Medulla oblongata (tissue), 1 donor: ENCODE measurements at regions not wholly inside any gene's neighbourhood (a gene's known extent, or its start where the extent isn't known, plus 50 kb on each side); places are given as distances from the start of the nearest gene placed in this dataset.

Experiments used
- DNase-seq: peaks from one replicate; pipeline ENCODE4 v3.0.0-alpha.2; 2015; ENCODE audit errors: extremely low spot score

DNA sequence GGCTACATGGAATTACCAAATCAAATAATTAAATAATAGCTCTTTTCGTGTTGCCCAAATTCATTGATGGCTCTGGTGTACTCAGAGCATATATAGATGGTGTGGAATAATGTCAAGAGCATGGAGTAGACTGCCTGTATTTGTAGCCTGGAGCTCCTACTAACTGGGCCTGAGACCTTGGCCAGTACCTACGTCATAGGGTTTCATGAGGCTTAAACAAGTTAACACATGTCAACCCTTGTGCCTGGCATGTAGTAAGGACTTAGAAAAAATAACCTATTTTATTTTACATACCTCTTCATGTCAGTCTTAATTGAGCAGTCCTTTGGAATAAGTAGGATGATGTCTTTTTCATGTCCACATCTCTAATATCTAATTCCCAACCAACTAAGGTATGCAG lies 223.7 kb upstream of the DPH6 start:
- DNase-seq, result no peak

GRCh38 chr15:35771746-35772442 lies 225.9 kb upstream of the DPH6 start:
- DNase-seq, result no peak

GRCh38 chr15:35774653-35775052 lies 228.7 kb upstream of the DPH6 start:
- no peak for DNase-seq

DNA sequence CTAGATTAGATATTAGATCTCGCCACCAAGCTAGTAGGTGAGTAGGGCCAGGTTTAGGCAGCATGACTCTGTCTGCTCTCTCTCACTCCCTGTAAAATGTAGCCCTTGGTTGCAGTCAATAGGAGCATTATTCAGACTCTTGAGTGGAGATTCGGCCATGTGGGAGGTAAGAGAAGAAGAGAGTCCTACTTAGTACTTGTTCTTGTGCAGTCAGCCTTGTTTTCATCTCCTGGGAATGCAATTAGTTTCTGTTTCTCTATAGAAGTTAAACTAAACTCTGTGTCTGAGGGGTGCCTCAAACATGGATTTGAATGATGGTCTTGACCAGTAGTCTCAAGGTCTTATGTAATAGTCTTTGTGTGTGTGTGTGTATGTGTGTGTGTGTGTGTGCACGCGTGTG lies 229.5 kb upstream of the DPH6 start:
- DNase-seq, result no peak

GRCh38 chr15:35777061-35777460 lies 231.1 kb upstream of the DPH6 start:
- DNase-seq, result no peak

GRCh38 chr15:35783203-35783602 lies 237.2 kb upstream of the DPH6 start:
- no peak for DNase-seq

- DNase-seq, result peak; percentile 8
Measured at GRCh38 chr15:35784745-35785144, 238.8 kb upstream of the DPH6 start.

GRCh38 chr15:35810007-35810406 lies 264.0 kb upstream of the DPH6 start:
- no peak for DNase-seq

DNA sequence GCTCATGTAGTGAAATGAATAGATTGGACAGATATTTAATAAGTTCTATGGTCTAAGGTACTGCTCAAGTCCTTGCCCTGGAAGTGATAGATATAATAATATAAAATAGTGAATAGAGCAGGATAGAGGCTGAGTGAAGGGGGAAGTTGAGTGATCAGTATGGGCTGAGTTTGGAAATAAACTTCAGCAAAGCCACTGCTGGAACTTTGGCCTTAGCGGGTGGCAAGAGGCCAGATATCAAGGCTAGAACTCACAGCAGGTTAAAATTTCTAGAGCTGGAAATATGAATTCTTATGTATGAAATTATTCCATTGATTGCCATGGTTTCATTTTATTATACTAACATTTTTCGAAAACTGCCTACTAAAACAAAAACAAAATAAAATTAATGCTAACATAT lies 267.6 kb upstream of the DPH6 start:
- DNase-seq, result no peak

DNA sequence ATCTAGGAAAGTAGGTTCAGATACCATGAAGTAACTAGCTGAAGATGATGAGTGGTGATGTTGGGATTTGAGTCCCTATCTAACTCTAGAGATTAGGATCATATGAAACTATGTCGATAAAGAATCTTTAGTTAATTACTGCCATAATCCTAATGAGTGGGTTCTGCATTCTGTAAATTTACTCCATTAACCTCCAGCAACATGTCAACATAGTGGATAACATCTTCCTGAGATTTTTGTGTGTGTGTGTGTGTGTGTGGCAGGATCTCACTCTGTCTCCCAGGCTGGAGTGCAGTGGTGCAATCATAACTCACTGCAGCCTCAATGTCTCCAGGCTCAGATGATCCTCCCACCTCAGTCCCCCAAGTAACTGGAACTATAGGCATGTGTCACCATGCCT lies 272.9 kb upstream of the DPH6 start:
- no peak for DNase-seq

DNA sequence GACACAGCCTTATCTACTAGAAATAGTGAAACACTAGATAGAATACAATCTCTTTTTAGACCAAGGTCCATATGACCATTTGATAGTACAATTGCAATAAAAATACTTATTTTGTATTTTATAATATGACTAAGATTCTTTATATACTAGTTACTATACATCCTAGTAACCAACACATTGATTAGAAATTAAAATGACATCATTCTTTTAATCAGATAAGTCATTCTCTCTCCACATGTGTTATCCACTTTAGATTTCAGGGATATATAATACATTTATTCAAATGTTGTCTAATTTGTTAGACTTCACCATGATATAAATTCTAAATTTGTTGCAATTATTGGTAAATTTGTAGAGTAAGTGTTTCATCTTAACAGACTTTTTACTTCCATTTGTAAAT lies 276.2 kb upstream of the DPH6 start:
- DNase-seq, result no peak

GRCh38 chr15:35827141-35827540 lies 281.2 kb upstream of the DPH6 start:
- DNase-seq, result no peak

- no peak for DNase-seq
Measured at GRCh38 chr15:35827911-35828310, 281.9 kb upstream of the DPH6 start.

DNA sequence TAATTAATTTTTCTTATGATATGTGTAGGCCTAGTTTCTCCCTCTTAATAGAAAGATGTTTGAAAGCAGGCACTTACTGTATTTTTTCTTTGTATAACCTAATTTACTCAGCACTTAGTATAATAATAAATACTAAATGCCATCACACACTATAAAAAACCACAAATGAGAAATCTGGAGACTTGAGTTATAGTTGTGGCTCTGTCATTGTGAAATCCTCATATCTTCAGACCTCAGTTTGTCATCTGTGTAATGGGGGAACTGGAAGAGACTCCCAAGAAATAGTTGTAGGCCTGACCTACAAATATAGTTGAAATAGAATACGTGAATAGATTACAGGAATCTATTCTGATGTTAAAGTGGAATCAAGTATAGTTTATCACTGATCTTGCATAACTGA lies 287.6 kb upstream of the DPH6 start:
- no peak for DNase-seq

DNA sequence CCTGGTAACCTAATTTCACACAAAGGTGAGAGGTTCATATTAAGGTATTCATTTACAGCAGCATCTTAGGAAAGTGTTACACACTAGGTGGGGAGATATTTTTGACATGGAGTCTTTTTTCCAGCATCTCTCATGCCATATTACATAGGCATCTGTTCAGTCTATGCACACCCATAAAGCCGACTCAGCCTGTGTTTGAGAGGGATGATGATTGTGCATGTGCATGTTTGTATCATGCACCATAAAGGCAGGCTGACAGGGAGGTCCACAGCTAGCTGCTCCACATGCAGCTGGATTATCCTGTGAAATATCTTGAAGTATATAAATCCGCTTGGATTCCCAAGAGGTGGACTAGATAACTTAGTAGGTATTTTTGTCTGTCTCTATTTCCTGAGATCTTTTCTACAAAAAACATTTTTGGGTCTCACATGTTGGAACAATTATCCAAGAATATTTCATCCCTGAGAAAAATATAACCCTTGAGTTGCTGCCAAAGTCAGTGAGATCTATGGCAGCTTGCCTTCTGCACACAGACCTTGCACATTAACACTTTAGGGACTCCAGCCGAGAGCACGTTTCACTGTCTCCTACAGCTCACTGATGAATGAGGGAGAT lies 288.4 kb upstream of the DPH6 start:
- no peak for DNase-seq

DNA sequence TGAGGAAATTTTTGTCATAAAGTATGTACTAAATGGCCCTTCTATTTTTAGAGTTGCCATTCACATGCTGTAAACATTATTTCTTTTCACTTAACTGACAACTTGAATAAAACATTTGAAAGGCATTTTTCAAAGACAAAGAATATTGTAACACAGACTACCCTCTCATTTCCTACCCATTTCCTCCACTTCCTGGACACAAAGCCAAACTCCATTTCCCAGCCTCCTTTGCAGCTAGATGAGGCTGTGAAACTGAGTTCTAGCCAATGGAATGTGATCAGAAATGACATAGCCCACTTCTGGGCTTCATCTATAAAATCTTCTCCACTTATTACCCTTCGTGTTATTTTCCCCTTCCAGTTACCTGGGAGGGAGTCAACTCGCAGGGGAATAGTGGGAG lies 288.9 kb upstream of the DPH6 start:
- DNase-seq, result no peak

- no peak for DNase-seq
Measured at GRCh38 chr15:35838424-35839111, 292.6 kb upstream of the DPH6 start.

- no peak for DNase-seq
Measured at GRCh38 chr15:35842631-35843030, 296.7 kb upstream of the DPH6 start.

- no peak for DNase-seq
Measured at GRCh38 chr15:35843498-35843897, 297.5 kb upstream of the DPH6 start.

DNA sequence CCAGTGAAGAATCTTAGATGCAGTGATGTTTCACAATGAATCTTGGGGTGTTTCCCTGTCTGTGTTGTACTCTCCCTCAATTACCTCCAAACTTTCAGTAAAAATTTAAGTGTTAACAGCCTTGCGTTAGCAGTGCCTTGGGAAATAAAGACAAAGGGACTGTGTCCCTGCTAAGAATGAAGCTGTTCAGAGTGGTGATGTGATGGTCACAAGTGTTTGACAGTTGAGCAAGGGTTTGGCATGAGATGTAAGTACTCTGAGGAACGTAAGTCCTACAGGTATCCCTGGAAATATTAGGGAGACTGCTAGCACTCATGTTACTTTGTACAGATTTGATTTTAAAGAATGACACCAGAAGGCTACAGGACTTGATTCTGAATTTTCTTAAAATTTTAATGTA lies 304.3 kb upstream of the DPH6 start:
- DNase-seq, result peak; percentile 79

GRCh38 chr15:35851491-35851890 lies 305.5 kb upstream of the DPH6 start:
- DNase-seq, result no peak

- no peak for DNase-seq
Measured at GRCh38 chr15:35852818-35853624, 307.1 kb upstream of the DPH6 start.
